SU-DHL-6 (cell line): ENCODE measurements at regions not wholly inside any gene's neighbourhood (a gene's known extent, or its start where the extent isn't known, plus 50 kb on each side); places are given as distances from the start of the nearest gene placed in this dataset.

Experiments
- EZH2phosphoT487 ChIP-seq: fragments of 200-600 bp; sonication (generic), shearing (Covaris generic); conservative IDR thresholded peaks from 2 replicates; pipeline ENCODE4 v1.6.1; 2018; ENCODE audit warnings: mild to moderate bottlenecking, antibody characterized with exemption, low read length, moderate library complexity, mixed read lengths
- TF ChIP-seq, protein P1 (sequence below): fragments of 200-600 bp; sonication (generic); IDR thresholded peaks from one replicate; pipeline ENCODE4 v1.5.1; 2017; ENCODE audit warnings: antibody characterized with exemption, mild to moderate bottlenecking, low read length, moderate library complexity; ENCODE audit not compliant: insufficient read depth, poor library complexity, severe bottlenecking

DNA sequence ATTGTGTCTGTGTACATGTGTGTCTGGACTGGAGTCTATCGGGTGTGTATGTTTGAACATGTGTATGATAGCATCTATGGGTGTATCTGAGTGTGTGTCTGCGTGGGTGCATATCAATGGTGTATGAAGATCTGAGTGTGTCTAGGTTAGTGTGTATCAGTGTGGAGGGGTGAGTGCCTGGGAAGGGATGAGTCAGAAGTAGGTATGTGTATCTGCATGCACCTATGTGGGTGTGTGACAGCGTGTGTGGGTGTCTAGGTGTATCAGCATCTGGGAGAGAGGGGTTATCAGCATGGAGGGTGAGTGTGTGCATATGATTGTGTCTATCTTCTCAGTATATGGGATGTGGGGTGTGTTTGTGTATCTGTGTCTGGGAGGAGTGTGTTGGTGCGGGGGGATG lies 58.2 kb upstream of the LHX1 start:
- TF ChIP-seq, protein P1, sequence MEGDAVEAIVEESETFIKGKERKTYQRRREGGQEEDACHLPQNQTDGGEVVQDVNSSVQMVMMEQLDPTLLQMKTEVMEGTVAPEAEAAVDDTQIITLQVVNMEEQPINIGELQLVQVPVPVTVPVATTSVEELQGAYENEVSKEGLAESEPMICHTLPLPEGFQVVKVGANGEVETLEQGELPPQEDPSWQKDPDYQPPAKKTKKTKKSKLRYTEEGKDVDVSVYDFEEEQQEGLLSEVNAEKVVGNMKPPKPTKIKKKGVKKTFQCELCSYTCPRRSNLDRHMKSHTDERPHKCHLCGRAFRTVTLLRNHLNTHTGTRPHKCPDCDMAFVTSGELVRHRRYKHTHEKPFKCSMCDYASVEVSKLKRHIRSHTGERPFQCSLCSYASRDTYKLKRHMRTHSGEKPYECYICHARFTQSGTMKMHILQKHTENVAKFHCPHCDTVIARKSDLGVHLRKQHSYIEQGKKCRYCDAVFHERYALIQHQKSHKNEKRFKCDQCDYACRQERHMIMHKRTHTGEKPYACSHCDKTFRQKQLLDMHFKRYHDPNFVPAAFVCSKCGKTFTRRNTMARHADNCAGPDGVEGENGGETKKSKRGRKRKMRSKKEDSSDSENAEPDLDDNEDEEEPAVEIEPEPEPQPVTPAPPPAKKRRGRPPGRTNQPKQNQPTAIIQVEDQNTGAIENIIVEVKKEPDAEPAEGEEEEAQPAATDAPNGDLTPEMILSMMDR = no peak
- no peak for TF ChIP-seq EZH2phosphoT487
